DMS153 (cell line): ENCODE measurements at regions not wholly inside any gene's neighbourhood (a gene's known extent, or its start where the extent isn't known, plus 50 kb on each side); places are given as distances from the start of the nearest gene placed in this dataset.

Source experiments
- DNase-seq: peaks from one replicate; lab custom pipeline; 2025; lab: John Stamatoyannopoulos, UW

GRCh38 chr21:27314131-27314530 lies 347.2 kb upstream of the ADAMTS5 start:
- DNase-seq, result no peak

- no peak for DNase-seq
Measured at GRCh38 chr21:27306791-27307775, 340.2 kb upstream of the ADAMTS5 start.

- no peak for DNase-seq
Measured at GRCh38 chr21:27306206-27306605, 339.3 kb upstream of the ADAMTS5 start.

GRCh38 chr21:27301220-27301619 lies 334.3 kb upstream of the ADAMTS5 start:
- DNase-seq, result no peak

- no peak for DNase-seq
Measured at GRCh38 chr21:27300770-27301169, 333.9 kb upstream of the ADAMTS5 start.

- no peak for DNase-seq
Measured at GRCh38 chr21:27298465-27298864, 331.6 kb upstream of the ADAMTS5 start.

GRCh38 chr21:27293239-27293638 lies 326.4 kb upstream of the ADAMTS5 start:
- DNase-seq, result no peak

GRCh38 chr21:27292783-27293182 lies 325.9 kb upstream of the ADAMTS5 start:
- no peak for DNase-seq

GRCh38 chr21:27292229-27292628 lies 325.3 kb upstream of the ADAMTS5 start:
- no peak for DNase-seq

GRCh38 chr21:27291006-27291405 lies 324.1 kb upstream of the ADAMTS5 start:
- DNase-seq, result no peak

- DNase-seq, result no peak
Measured at GRCh38 chr21:27290028-27290427, 323.1 kb upstream of the ADAMTS5 start.

- DNase-seq, result no peak
Measured at GRCh38 chr21:27286760-27287159, 319.9 kb upstream of the ADAMTS5 start.

GRCh38 chr21:27277110-27277509 lies 310.2 kb upstream of the ADAMTS5 start:
- DNase-seq, result no peak

GRCh38 chr21:27275294-27275927 lies 308.5 kb upstream of the ADAMTS5 start:
- DNase-seq, result no peak

GRCh38 chr21:27269644-27270043 lies 302.8 kb upstream of the ADAMTS5 start:
- DNase-seq, result no peak

GRCh38 chr21:27268290-27268689 lies 301.4 kb upstream of the ADAMTS5 start:
- no peak for DNase-seq

GRCh38 chr21:27265949-27266348 lies 299.1 kb upstream of the ADAMTS5 start:
- DNase-seq, result no peak

- no peak for DNase-seq
Measured at GRCh38 chr21:27265492-27265891, 298.6 kb upstream of the ADAMTS5 start.

- DNase-seq, result no peak
Measured at GRCh38 chr21:27261676-27262075, 294.8 kb upstream of the ADAMTS5 start.

GRCh38 chr21:27260728-27261127 lies 293.8 kb upstream of the ADAMTS5 start:
- DNase-seq, result no peak

- no peak for DNase-seq
Measured at GRCh38 chr21:27258742-27259448, 292.0 kb upstream of the ADAMTS5 start.

GRCh38 chr21:27257908-27258556 lies 291.1 kb upstream of the ADAMTS5 start:
- no peak for DNase-seq
